Left lung (tissue), 4 donors: ENCODE measurements at regions not wholly inside any gene's neighbourhood (a gene's known extent, or its start where the extent isn't known, plus 50 kb on each side); places are given as distances from the start of the nearest gene placed in this dataset.
A peak's percentile ranks its signal among the peaks of the same experiment; 100 is the strongest.

Experiments used
- ATAC-seq: fragments of 200-7000 bp; cut with Tn5 transposase; one replicate; pipeline ENCODE4 v1.9.1; 2020; ENCODE audit warnings: moderate library complexity
- DNase-seq, 4 donors: peaks; one replicate each; pipeline ENCODE4 v3.0.0-alpha.2; 2013 to 2020
- H3K27ac ChIP-seq, 2 donors: fragments of 200-600 bp; sonication (generic) in 1 of 2; one replicate each; pipeline versions ENCODE4 v1.5.0 to v1.8.0; 2020 to 2021
- H3K27me3 ChIP-seq, 2 donors: fragments of 200-600 bp; sonication (generic) in 1 of 2; one replicate each; pipeline versions ENCODE4 v1.5.0 to v1.8.0; 2020 to 2021
- H3K36me3 ChIP-seq, 2 donors: fragments of 200-600 bp; sonication (generic) in 1 of 2; one replicate each; pipeline versions ENCODE4 v1.5.0 to v1.8.0; 2020 to 2021
- H3K4me1 ChIP-seq, 2 donors: fragments of 200-600 bp; one replicate each; pipeline ENCODE4 v1.8.0; 2021
- H3K4me3 ChIP-seq, 2 donors: fragments of 200-600 bp; sonication (generic) in 1 of 2; one replicate each; pipeline versions ENCODE4 v1.5.0 to v1.8.0; 2020 to 2021; ENCODE audit warnings: mild to moderate bottlenecking in 1 of 2
- H3K9me3 ChIP-seq, 2 donors: fragments of 200-600 bp; sonication (generic) in 1 of 2; one replicate each; pipeline versions ENCODE4 v1.5.0 to v1.8.0; 2020 to 2021
- CTCF ChIP-seq, 2 donors: fragments of 200-600 bp; sonication (generic) in 1 of 2; IDR thresholded peaks; one replicate each; pipeline versions ENCODE4 v1.5.0 to v1.8.0; 2021; ENCODE audit warnings: antibody characterized with exemption in 2 of 2
- intact Hi-C, 2 donors: fragments of 100-400 bp; cut with DNase I; formaldehyde crosslinking; loops; one replicate each; pipeline versions ENCODE4 v1.11.2 to v1.14.2; 2022
- donor health status: DM: no; HTN: yes; CAD: no.
- donor health status: DM: no; HTN: no; CAD: no.

GRCh38 chr6:21924002-21924401 is 330.5 kb downstream of the SOX4 start:
- no peaks in the 10 kb centered on the region for H3K4me1 ChIP-seq
- DNase-seq (no peak), ATAC-seq (no peak)
- no peak overlapping the region for H3K4me3 ChIP-seq
- no peaks in the 10 kb centered on the region for H3K9me3 ChIP-seq
- H3K27ac ChIP-seq = no peak overlapping the region
- no peak for TF ChIP-seq CTCF (IDR thresholded peaks at IDR 0.05)
- H3K36me3 ChIP-seq = no peaks in the 10 kb centered on the region
- no peaks in the 10 kb centered on the region for H3K27me3 ChIP-seq
- intact Hi-C loops = no loop called here

- no peak for TF ChIP-seq CTCF (IDR thresholded peaks at IDR 0.05)
- H3K4me3 ChIP-seq = no peak overlapping the region
- H3K27ac ChIP-seq = no peak overlapping the region
- H3K9me3 ChIP-seq = no peaks in the 10 kb centered on the region
- ATAC-seq = peak; percentile 26
- intact Hi-C loops = no loop called here
- DNase-seq = no peak
- no peaks in the 10 kb centered on the region for H3K4me1 ChIP-seq
- no peaks in the 10 kb centered on the region for H3K36me3 ChIP-seq
- H3K27me3 ChIP-seq = no peaks in the 10 kb centered on the region
Measured at GRCh38 chr6:21928827-21929226, 335.3 kb downstream of the SOX4 start.

- Histone ChIP-seq H3K27me3 (no peaks in the 10 kb centered on the region), H3K27ac (no peak overlapping the region), H3K4me3 (no peak overlapping the region), H3K36me3 (no peaks in the 10 kb centered on the region), H3K4me1 (no peaks in the 10 kb centered on the region), H3K9me3 (no peaks in the 10 kb centered on the region)
- DNase-seq (no peak), ATAC-seq (no peak)
- intact Hi-C loops = loop anchor here in 1 of 2 donors (10.0 kb wide), 1 partner anchor 337 kb away; the partner anchor contains the start of gene SOX4
- TF ChIP-seq CTCF (IDR thresholded peaks at IDR 0.05) = no peak
Measured at GRCh38 chr6:21931641-21932335, 338.2 kb downstream of the SOX4 start.

- ATAC-seq (no peak), DNase-seq (no peak)
- H3K27me3 ChIP-seq = no peaks in the 10 kb centered on the region
- no peaks in the 10 kb centered on the region for H3K9me3 ChIP-seq
- intact Hi-C loops = loop anchor here in 1 of 2 donors (10.0 kb wide), 1 partner anchor 339 kb away; the partner anchor contains the start of gene SOX4
- no peaks in the 10 kb centered on the region for H3K36me3 ChIP-seq
- no peaks in the 10 kb centered on the region for H3K4me1 ChIP-seq
- no peak overlapping the region for H3K27ac ChIP-seq
- no peak for TF ChIP-seq CTCF (IDR thresholded peaks at IDR 0.05)
- H3K4me3 ChIP-seq = no peak overlapping the region
Measured at GRCh38 chr6:21933351-21933750, 339.8 kb downstream of the SOX4 start.

GRCh38 chr6:21935142-21935541 is 341.6 kb downstream of the SOX4 start:
- ATAC-seq (no peak), DNase-seq (no peak)
- Histone ChIP-seq H3K27me3 (no peaks in the 10 kb centered on the region), H3K27ac (no peak overlapping the region), H3K4me1 (no peaks in the 10 kb centered on the region), H3K4me3 (no peak overlapping the region), H3K36me3 (no peaks in the 10 kb centered on the region), H3K9me3 (no peaks in the 10 kb centered on the region)
- no peak for TF ChIP-seq CTCF (IDR thresholded peaks at IDR 0.05)
- intact Hi-C loops = loop anchor here in 1 of 2 donors (10.0 kb wide), 1 partner anchor 340 kb away; the partner anchor contains the start of gene SOX4
